ENCODE measurements at regions not wholly inside any gene's neighbourhood (a gene's known extent, or its start where the extent isn't known, plus 50 kb on each side); places are given as distances from the start of the nearest gene placed in this dataset.

- TF ChIP-seq FOXA1 (IDR thresholded peaks at IDR 0.05), result no peak
- no peak for TF ChIP-seq SUZ12 (IDR thresholded peaks at IDR 0.05)
- no peak for TF ChIP-seq ARNT (IDR thresholded peaks at IDR 0.05)
- TF ChIP-seq FOXM1 (IDR thresholded peaks at IDR 0.05; ENCODE audit: borderline replicate concordance), result no peak
- TF ChIP-seq HDGF (IDR thresholded peaks at IDR 0.05; ENCODE audit: borderline replicate concordance), result no peak
- no peak for TF ChIP-seq LEF1 (IDR thresholded peaks at IDR 0.05; ENCODE audit: borderline replicate concordance)
- TF ChIP-seq SP1 (IDR thresholded peaks at IDR 0.05), result no peak
- no peak for TF ChIP-seq NFRKB (IDR thresholded peaks at IDR 0.05)
- no peak for TF ChIP-seq CTBP1 (IDR thresholded peaks at IDR 0.05; ENCODE audit: borderline replicate concordance)
- no peak for TF ChIP-seq ELF4 (IDR thresholded peaks at IDR 0.05)
- no peak for TF ChIP-seq BHLHE40 (IDR thresholded peaks at IDR 0.05; ENCODE audit: borderline replicate concordance)
- no peak for TF ChIP-seq FOXK2 (IDR thresholded peaks at IDR 0.05)
Measured at GRCh38 chr5:106205916-106206571, 1464.7 kb downstream of the EFNA5 start.

All from HEK293T (cell line).